ENCODE measurements at regions not wholly inside any gene's neighbourhood (a gene's known extent, or its start where the extent isn't known, plus 50 kb on each side); places are given as distances from the start of the nearest gene placed in this dataset.

DNA sequence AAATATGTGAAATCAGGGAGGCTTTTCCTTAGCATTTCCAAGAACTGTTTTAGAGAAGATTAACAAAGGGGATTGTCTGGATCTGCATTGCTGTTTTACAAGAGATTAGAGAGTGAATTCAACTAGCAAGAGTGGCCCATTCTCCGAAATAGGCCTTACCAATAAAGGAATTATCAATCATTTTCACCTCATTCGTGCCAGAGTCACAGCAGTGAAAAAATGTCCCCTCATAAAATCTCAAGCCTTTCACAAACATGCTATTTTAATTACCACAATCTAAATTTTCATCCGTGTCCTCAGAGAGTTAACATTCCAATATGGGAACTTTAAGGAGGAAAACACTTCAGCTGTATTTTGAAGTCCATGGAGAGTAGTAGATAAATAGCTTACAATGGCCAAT lies 979.6 kb downstream of the RPA4 start:
- TF ChIP-seq, protein P1, sequence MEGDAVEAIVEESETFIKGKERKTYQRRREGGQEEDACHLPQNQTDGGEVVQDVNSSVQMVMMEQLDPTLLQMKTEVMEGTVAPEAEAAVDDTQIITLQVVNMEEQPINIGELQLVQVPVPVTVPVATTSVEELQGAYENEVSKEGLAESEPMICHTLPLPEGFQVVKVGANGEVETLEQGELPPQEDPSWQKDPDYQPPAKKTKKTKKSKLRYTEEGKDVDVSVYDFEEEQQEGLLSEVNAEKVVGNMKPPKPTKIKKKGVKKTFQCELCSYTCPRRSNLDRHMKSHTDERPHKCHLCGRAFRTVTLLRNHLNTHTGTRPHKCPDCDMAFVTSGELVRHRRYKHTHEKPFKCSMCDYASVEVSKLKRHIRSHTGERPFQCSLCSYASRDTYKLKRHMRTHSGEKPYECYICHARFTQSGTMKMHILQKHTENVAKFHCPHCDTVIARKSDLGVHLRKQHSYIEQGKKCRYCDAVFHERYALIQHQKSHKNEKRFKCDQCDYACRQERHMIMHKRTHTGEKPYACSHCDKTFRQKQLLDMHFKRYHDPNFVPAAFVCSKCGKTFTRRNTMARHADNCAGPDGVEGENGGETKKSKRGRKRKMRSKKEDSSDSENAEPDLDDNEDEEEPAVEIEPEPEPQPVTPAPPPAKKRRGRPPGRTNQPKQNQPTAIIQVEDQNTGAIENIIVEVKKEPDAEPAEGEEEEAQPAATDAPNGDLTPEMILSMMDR (conservative IDR thresholded peaks at IDR 0.05): no peak
- TF ChIP-seq ZFX (IDR thresholded peaks at IDR 0.05): no peak
